ENCODE measurements at regions not wholly inside any gene's neighbourhood (a gene's known extent, or its start where the extent isn't known, plus 50 kb on each side); places are given as distances from the start of the nearest gene placed in this dataset.

GRCh38 chr16:82252582-82252981 lies 82.6 kb upstream of the MPHOSPH6 start:
- POLR2A ChIA-PET (ENCODE audit: low non-redundant PET), result no interaction called here
- CTCF ChIA-PET, result interaction anchor here (0.6 kb wide), 1 partner anchor 1615 kb away, joined by 3 read pairs; no protein-coding TSS in a partner anchor
- H3K27ac ChIP-seq, result no peak overlapping the region
- no peak for DNase-seq (ENCODE audit: low spot score)
- TF ChIP-seq CTCF (conservative IDR thresholded peaks at IDR 0.05; ENCODE audit: low read depth), result no peak

DNA sequence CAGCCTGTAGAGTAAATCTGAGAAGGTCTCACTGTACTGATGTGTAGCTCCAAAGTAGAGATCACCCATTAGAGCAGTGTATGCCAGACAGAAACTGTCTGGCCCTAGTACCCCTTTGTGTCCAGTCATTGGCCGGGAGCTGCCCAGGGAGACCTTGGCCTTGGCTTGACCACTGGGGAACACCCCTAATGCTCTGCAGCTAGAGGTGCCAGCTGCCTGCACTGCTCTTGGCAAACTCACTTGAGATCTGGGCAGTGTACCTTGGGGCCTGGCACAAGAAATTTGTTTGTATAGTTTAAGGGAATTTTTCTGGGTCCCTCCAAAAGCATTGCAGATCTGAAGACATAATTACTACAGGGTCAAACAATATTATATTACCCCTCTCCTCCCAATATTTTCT lies 78.7 kb upstream of the MPHOSPH6 start:
- CTCF ChIA-PET, result interaction anchor here (0.9 kb wide), 1 partner anchor 14 kb away, joined by 7 read pairs; no protein-coding TSS in a partner anchor
- no peak for DNase-seq (ENCODE audit: low spot score)
- no peak for TF ChIP-seq CTCF (conservative IDR thresholded peaks at IDR 0.05; ENCODE audit: low read depth)
- H3K27ac ChIP-seq, result no peak overlapping the region
- POLR2A ChIA-PET (ENCODE audit: low non-redundant PET), result no interaction called here

GRCh38 chr16:82248012-82248656 lies 78.1 kb upstream of the MPHOSPH6 start:
- H3K27ac ChIP-seq, result no peak overlapping the region
- no peak for TF ChIP-seq CTCF (conservative IDR thresholded peaks at IDR 0.05; ENCODE audit: low read depth)
- ChIA-PET CTCF (interaction anchor here (0.9 kb wide), 1 partner anchor 15 kb away, joined by 7 read pairs; no protein-coding TSS in a partner anchor), POLR2A (ENCODE audit: low non-redundant PET) (no interaction called here)
- DNase-seq (ENCODE audit: low spot score), result no peak

DNA sequence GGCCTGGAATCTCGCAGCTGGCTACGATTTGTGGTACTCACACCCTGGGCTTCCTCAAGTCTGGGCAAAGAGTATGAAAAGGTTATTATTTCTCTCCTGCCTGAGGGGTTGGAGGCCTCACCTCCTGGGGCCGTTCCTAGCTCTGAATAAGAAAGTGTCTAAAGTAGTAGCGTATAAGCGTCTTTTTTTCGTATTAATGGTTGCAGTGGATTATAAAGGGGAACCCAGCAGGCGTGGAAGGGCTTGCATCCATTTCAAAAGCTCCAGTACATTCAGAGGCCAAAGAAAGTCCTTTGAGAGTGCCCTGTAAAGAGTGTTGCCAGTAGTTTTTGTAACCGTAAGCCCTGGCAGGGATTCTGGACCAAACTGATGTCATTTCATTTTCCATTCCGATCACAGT lies 72.2 kb upstream of the MPHOSPH6 start:
- no peak overlapping the region for H3K27ac ChIP-seq
- no peak for DNase-seq (ENCODE audit: low spot score)
- CTCF ChIA-PET, result interaction anchor here (0.6 to 1.1 kb wide), 3 partner anchors 12 to 539 kb away, joined by 3 to 5 read pairs (median 3); no protein-coding TSS in a partner anchor
- POLR2A ChIA-PET (ENCODE audit: low non-redundant PET), result no interaction called here
- no peak for TF ChIP-seq CTCF (conservative IDR thresholded peaks at IDR 0.05; ENCODE audit: low read depth)

DNA sequence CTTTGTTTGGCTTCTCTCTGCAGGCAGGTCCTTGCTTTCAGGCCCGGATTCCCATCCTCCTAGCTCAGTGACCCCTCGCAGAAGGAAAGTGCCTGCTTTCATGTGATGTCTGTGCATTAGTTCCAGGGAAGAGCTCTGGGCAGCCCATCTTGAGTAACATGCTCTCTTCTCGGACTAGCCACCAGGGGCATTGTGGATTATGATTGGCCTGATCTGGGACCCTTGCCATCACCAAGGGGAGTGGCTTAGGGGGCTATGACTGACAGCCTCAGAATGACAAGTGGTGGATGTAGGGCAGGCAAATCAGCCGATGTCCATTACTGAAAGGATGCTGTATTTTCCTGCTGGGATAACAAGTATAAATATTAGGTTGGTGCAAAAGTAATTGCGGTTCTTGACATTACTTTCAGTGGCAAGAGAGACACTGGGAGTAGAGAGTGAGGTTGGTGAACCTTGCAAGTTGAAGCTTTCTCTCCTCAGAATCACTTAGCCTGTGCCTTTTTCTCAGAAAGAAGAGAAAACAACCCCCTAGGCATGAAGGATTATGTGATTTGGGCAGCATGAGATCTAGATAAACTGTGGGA lies 71.5 kb upstream of the MPHOSPH6 start:
- TF ChIP-seq CTCF (conservative IDR thresholded peaks at IDR 0.05; ENCODE audit: low read depth), result no peak
- ChIA-PET POLR2A (ENCODE audit: low non-redundant PET) (no interaction called here), CTCF (interaction anchor here (0.6 to 1.1 kb wide), 2 partner anchors 12 to 436 kb away, joined by 3 to 5 read pairs; no protein-coding TSS in a partner anchor)
- no peak overlapping the region for H3K27ac ChIP-seq
- no peak for DNase-seq (ENCODE audit: low spot score)

DNA sequence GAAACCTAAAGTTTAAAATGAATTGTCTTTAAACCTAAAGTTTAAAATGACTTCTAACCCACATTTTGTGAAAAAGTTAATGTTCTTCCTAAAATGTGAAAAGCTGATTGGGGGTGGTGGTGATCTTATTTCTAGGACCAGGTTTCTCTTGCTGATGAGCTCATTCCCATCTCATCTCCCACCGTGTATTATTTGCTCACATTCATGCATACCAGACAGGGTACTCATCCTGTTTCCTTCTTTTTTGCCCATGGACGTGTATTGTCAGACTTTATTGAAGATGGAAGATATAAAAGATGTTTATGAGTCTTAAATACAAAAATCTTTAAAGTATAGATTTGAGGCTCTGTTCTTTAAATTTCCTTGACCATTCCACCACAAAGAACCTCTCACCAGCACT lies 70.1 kb upstream of the MPHOSPH6 start:
- CTCF ChIA-PET, result no interaction called here
- H3K27ac ChIP-seq, result no peak overlapping the region
- POLR2A ChIA-PET (ENCODE audit: low non-redundant PET), result no interaction called here
- peak; percentile 7 for DNase-seq (ENCODE audit: low spot score)
- no peak for TF ChIP-seq CTCF (conservative IDR thresholded peaks at IDR 0.05; ENCODE audit: low read depth)
